Mesodermal cell (in vitro differentiated cells): ENCODE measurements at regions not wholly inside any gene's neighbourhood (a gene's known extent, or its start where the extent isn't known, plus 50 kb on each side); places are given as distances from the start of the nearest gene placed in this dataset.
"Not testable (repeated sequence)": the region's sequence is repeated elsewhere in the genome, so short reads cannot be mapped to it uniquely, and the experiment has no call there.

Source experiments
- H3K27ac ChIP-seq: 2 replicates; pipeline ENCODE4 v1.7.0; 2013; ENCODE audit warnings: mild to moderate bottlenecking, low read depth, low read length, moderate library complexity; ENCODE audit not compliant: severe bottlenecking
- H3K36me3 ChIP-seq: 2 replicates; pipeline ENCODE4 v1.7.1; 2013; ENCODE audit warnings: mild to moderate bottlenecking, low read length, moderate library complexity; ENCODE audit not compliant: control insufficient read depth, insufficient read depth
- H3K4me1 ChIP-seq: one replicate; pipeline ENCODE4 v1.7.1; 2013; ENCODE audit warnings: mild to moderate bottlenecking, low read length; ENCODE audit not compliant: insufficient read depth, control insufficient read depth, poor library complexity, severe bottlenecking
- H3K4me3 ChIP-seq: 2 replicates; pipeline ENCODE4 v1.7.0; 2013; ENCODE audit warnings: low read length, control low read depth, mild to moderate bottlenecking; ENCODE audit not compliant: insufficient read depth, poor library complexity, severe bottlenecking; ENCODE audit errors: extremely low read depth
- H3K9me3 ChIP-seq: 2 replicates; pipeline ENCODE4 v1.7.1; 2013; ENCODE audit warnings: mild to moderate bottlenecking, low read length, moderate library complexity; ENCODE audit not compliant: control insufficient read depth
- WGBS, 2 experiments: methylation state at CpG; one replicate each; pipeline ENCODE4 v1.1.5; 2013; ENCODE audit warnings: missing lambda C conversion rate in 2 of 2; ENCODE audit not compliant: insufficient coverage in 2 of 2; 5-methylcytosine and 5-hydroxymethylcytosine counted together

DNA sequence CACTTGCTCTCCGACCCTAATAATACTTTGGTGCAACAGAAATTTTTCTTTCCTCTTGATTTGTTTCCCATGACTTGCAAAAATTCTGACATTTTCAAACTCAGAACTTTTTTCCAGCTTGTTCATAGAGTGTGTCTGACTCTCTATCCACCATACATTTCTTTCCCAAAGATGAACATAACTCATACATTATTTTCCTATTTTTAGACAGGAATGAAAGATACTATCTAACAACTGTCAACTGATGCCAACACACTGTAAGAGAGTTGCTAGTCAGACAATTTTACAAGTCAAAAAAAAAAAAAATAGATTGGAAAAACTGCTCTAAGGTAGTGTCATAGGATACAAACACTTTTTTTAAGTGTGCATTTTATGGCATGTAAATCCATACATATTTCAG is 1001.0 kb upstream of the WWC1 start:
- Histone ChIP-seq H3K9me3 (no peaks in the 10 kb centered on the region), H3K4me1 (peaks cover 13% of the 10 kb centered on the region), H3K36me3 (no peaks in the 10 kb centered on the region), H3K4me3 (no peak overlapping the region), H3K27ac (no peak overlapping the region)
- WGBS, 2 experiments: 100% methylated on average over 1 of the region's 1 CpG

DNA sequence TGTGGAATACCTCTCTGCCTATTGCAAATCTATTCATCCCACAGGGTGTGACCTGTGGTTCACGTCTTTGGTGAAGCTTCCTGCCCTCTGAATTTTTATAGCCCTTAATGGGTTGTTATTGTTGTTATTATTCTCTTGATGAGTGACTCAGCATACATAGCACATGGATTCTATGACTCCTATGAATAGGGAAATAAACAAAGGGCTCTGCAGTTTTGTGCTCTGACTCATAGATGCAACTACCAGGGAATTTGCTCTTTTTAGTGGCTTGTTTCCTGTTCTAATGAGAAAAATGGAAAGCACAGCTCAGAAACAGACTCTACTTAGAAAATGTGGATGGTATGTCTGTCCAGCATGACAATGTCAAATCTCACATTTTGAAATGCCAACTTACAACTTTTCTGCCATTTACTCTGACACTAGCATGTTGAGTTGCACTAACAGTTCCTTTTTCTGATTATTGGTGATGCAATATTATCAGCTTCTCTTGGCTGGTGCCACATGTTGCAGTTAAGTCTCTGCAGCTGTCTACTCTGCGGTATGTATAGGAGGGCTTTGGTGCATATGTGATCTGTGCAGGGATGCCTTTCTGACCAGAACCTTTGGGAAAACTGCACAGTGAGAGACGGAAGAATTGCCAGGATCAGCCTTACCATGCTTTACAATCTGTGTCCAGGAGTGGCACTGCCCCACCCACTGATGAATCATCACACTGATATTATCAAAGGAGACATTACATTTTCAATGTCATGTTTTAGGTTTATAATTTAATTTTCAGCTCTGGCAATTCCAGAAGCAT is 996.4 kb upstream of the WWC1 start:
- Histone ChIP-seq H3K36me3 (no peaks in the 10 kb centered on the region), H3K4me3 (no peak overlapping the region), H3K4me1 (peaks cover 28% of the 10 kb centered on the region), H3K9me3 (no peaks in the 10 kb centered on the region), H3K27ac (peak overlapping the region; percentile 95)
- WGBS, 2 experiments: 71 to 83% methylated on average over 1 of the region's 3 CpGs

DNA sequence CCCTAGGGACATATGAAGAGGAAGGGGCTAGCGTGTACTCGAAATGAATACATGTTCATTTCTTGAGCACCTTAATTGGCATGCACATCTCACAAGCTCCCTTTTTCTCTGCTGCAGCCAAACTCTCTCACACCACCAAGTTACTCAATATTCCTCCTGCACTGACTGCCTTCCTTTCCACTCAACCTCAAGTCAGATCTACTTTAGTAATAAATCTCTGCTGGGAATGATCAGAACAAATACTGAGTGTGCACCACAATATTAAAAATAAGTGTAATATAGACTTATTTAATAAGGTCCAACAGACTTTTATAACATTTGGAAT is 995.8 kb upstream of the WWC1 start:
- no peaks in the 10 kb centered on the region for H3K36me3 ChIP-seq
- 83 to 100% methylated on average over 2 of the region's 2 CpGs for WGBS, 2 experiments
- H3K27ac ChIP-seq: peak overlapping the region; percentile 95
- no peaks in the 10 kb centered on the region for H3K9me3 ChIP-seq
- no peak overlapping the region for H3K4me3 ChIP-seq
- peaks cover 28% of the 10 kb centered on the region for H3K4me1 ChIP-seq

DNA sequence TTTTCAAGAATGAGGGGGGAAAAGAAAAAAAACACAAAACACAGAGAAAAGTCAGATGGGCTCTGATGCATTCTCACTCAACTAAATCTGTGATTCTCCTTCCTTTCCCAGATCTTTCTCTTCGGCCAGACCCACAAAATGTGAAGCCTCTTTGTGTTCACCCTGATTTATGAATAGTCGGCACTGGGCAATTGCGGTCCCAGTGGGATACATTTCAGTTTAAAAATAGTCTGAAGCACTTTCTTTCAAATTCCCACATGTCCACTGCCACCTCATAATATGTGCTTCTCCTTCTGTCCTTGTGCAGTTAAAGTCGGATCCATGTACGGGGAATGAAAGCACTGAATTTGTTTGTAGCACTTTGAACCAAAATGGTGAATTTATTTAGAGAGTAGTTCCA is 995.4 kb upstream of the WWC1 start:
- no peaks in the 10 kb centered on the region for H3K9me3 ChIP-seq
- H3K4me1 ChIP-seq: peaks cover 28% of the 10 kb centered on the region
- WGBS, 2 experiments: 48 to 58% methylated on average over 3 of the region's 5 CpGs
- H3K4me3 ChIP-seq: no peak overlapping the region
- no peaks in the 10 kb centered on the region for H3K36me3 ChIP-seq
- H3K27ac ChIP-seq: peak overlapping the region; percentile 95

DNA sequence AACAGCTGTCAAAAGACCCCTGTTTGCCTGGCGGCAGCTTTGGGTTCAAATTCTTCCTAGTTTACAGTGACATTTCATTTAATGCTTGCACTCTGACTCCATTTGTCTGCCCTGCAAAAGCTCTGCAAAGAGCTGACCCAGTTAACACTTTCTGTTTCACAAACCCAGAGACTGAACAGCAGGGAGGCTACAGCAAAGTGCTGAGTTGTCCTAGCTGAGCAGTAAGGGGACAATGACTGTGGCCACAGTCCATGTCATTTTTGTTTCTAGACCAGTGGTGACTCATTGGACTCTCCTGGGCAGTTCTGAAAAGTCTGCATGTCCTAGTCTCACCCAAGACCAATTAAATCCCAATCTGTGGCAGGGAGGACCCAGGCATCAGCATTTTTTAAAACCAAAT is 994.8 kb upstream of the WWC1 start:
- no peak overlapping the region for H3K4me3 ChIP-seq
- H3K4me1 ChIP-seq: peaks cover 28% of the 10 kb centered on the region
- WGBS, 2 experiments: 73 to 90% methylated on average over 1 of the region's 1 CpG
- no peaks in the 10 kb centered on the region for H3K9me3 ChIP-seq
- H3K36me3 ChIP-seq: no peaks in the 10 kb centered on the region
- peak overlapping the region; percentile 1 for H3K27ac ChIP-seq

DNA sequence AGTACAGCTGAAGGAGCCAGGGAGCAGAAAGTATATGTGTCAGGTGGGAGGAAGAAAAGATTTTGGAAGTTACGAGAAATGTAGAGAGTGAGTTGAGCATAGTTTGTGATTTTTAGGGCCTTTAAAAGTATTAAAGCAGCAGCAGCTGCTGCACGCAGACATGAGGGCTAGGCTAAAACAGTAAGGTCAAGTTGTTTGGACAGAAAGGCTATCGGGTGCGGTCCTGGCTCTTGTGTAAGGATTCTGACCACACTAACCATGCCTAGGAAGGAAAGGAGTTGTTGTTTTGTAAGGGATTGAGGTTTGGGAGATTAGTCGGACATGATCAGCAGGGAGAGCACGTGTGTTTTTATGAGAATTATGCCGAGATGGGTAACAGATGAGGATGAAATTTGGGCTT is 991.6 kb upstream of the WWC1 start:
- not testable (repeated sequence) for H3K4me3 ChIP-seq, H3K27ac ChIP-seq, H3K36me3 ChIP-seq, H3K9me3 ChIP-seq
- 84 to 95% methylated on average over 3 to 6 of the region's 7 CpGs for WGBS, 2 experiments
- H3K4me1 ChIP-seq: peaks cover 20% of the 10 kb centered on the region

DNA sequence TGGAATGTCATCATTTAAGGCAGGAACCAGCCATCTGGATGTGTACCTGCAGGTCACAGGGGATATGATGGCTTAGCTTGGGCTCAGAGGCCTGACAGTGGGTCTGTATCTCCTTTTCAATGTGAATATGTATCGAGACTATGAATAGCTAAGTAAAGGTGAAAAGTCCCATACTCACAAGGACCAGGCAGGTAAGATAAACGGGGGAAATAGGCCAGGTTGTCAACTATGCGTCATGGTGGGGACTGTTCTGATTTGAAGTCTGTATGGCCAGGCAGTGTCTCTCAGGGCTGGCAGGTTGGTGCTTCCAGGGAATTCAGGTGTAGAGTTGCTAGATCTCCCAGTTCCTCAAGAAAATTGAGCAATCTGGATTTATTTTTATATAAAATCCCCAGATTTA is 987.9 kb upstream of the WWC1 start:
- Histone ChIP-seq H3K27ac (no peak overlapping the region), H3K4me1 (no peaks in the 10 kb centered on the region), H3K36me3 (no peaks in the 10 kb centered on the region), H3K9me3 (no peaks in the 10 kb centered on the region), H3K4me3 (no peak overlapping the region)
- 83 to 94% methylated on average over 2 to 3 of the region's 3 CpGs for WGBS, 2 experiments

DNA sequence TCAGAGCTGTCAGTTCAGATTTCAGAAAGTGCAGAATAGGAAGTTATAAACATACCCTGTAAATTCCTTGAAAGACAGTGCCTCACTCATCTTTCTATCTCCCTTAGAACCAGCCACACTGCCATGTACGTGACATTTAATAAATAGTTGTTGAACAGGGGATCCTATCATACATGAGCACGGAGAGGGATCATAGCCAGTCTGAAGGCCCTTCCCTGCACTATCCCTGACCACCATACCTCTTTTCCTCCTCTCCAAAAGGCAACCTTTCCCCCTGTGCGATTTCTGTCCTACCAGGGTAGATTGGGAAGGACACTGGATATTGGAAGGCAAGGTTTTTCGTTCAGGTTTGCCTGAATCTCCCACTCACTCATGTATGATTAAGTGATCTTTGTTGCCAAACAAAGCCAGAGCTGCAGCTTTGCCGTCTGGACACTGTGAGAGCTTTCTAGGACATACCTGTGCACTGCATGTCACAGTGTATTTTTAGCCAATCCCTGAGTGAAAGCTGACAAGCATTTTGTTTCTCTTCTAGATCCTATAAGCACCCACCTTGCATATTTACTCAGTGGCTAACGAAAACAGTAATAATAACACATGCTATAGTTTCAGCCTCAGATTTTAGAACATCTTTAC is 986.5 kb upstream of the WWC1 start:
- no peak overlapping the region for H3K4me3 ChIP-seq
- H3K27ac ChIP-seq: no peak overlapping the region
- WGBS, 2 experiments: 80 to 83% methylated on average over 1 to 3 of the region's 6 CpGs
- no peaks in the 10 kb centered on the region for H3K36me3 ChIP-seq
- H3K9me3 ChIP-seq: no peaks in the 10 kb centered on the region
- no peaks in the 10 kb centered on the region for H3K4me1 ChIP-seq

DNA sequence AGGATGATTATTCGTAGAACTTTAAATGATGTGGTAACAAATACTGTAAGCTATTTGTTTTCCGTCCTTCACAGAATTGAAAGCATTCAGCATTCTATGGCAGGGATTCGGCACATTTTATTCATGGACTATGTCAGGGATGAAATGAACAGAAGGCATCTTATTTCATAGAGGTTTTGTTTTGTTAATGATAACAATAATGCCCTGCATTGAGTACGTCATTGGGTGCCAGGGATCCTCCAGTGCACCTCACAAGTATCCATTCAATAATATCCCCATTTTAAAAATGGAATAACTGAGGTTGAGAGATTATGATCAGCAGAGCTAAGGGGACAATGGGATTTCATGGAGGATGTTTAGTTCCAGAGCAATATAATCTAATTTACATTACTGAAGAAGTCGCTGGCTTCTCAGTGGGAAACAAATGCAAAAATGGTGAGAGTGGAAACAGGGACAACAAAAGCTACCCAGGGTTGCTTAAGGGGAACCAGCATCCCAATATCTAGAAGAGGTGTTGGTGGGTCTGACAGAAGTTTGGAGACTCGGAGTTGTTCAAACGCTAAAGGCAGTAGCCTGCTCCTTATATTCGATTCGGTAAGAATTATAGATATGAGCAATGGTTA is 985.7 kb upstream of the WWC1 start:
- Histone ChIP-seq H3K27ac (no peak overlapping the region), H3K9me3 (no peaks in the 10 kb centered on the region), H3K4me3 (no peak overlapping the region), H3K4me1 (no peaks in the 10 kb centered on the region), H3K36me3 (no peaks in the 10 kb centered on the region)
- 59% methylated on average over 7 of the region's 9 CpGs; no CpG with 5 or more reads in 1 of the 2 experiments for WGBS, 2 experiments

DNA sequence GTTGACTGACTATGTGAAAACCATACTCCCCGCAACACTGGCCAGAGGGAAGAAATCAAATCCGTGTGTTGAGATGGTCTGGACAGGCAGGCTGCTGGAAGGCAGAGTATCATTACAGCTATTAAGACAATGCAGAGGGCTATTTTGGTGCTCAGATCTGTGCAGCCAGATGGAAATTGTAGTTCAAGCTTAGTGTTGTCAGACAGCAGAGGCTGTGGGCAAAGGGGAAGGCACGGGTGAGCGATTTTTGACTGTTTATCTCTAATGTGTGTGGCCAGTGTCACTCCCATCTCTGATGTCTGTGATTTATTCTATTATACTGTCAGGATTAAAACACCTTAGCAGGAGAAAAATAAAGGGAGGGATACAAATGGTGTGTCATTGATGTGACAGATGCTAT is 984.4 kb upstream of the WWC1 start:
- 86 to 98% methylated on average over 2 to 4 of the region's 4 CpGs for WGBS, 2 experiments

DNA sequence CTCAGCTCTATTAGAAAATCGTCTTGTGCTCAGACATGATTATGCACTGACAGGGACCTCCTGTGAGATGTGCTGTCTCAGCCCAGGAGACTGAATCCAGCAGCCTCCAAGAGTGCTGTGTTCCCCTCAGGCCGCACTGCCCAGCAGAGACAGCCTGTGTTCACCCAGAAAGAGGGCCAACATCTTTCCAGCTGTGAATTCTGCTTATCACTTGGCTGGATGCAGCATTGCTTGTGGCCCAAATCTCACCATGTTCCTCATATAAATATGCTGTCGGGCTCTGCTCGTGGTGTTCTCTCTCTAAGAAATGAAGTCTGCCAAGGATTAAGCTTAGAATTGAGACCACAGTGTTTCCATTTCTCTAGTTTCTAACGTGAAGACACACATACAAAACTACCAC is 983.0 kb upstream of the WWC1 start:
- WGBS, 2 experiments: 94 to 95% methylated on average over 4 of the region's 5 CpGs
- H3K27ac ChIP-seq: no peak overlapping the region
- H3K36me3 ChIP-seq: no peaks in the 10 kb centered on the region
- H3K4me1 ChIP-seq: no peaks in the 10 kb centered on the region
- no peak overlapping the region for H3K4me3 ChIP-seq
- H3K9me3 ChIP-seq: no peaks in the 10 kb centered on the region

More for the DNA sequence above, 984.4 kb upstream of the WWC1 start:
- H3K27ac ChIP-seq: no peak overlapping the region
- H3K36me3 ChIP-seq: no peaks in the 10 kb centered on the region
- no peaks in the 10 kb centered on the region for H3K4me1 ChIP-seq
- H3K9me3 ChIP-seq: no peaks in the 10 kb centered on the region
- H3K4me3 ChIP-seq: no peak overlapping the region
